Frontal cortex (tissue), 4 donors: ENCODE measurements at regions not wholly inside any gene's neighbourhood (a gene's known extent, or its start where the extent isn't known, plus 50 kb on each side); places are given as distances from the start of the nearest gene placed in this dataset. TPM values are rescaled to one million over a fixed set of nuclear protein-coding genes. Genes with fewer than 3 reads are reported as not detected.
"Not testable (repeated sequence)": the region's sequence is repeated elsewhere in the genome, so short reads cannot be mapped to it uniquely, and the experiment has no call there.

Experiments used
- DNase-seq, 2 donors: peaks; one replicate each; pipeline ENCODE4 v3.0.0; 2012; ENCODE audit warnings: low spot score in 2 of 2
- FAIRE-seq: peaks from 2 replicates; lab custom pipeline; 2012; peaks lifted over from hg19 to GRCh38; lab: Jason Lieb, UNC
- small RNA-seq: library from RNA; depleted of rRNA; stranded (forward); fragments of <200 nt; gene quantifications from one replicate; pipeline ENCODE3, GENCODE V24; 2014
- donor health status: control.
- donor health status: control.
- donor health status: control.

- FAIRE-seq, DNase-seq: not testable (repeated sequence)
Observed at GRCh38 chr15:19844061-19844460, 697.5 kb downstream of the GOLGA6L6 start.

Small RNA genes in the stretch of these regions (small RNA-seq; reads per million reads assigned to genes)
- gene AC138701.2 (not detected), gene IGHD1OR15-1A (not detected), gene IGHD2OR15-2A (not detected), gene IGHD3OR15-3A (not detected), gene IGHD4OR15-4A (not detected), gene IGHD5OR15-5A (not detected), gene RN7SL584P (not detected), gene RNU6-978P (not detected)
